ENCODE measurements at regions not wholly inside any gene's neighbourhood (a gene's known extent, or its start where the extent isn't known, plus 50 kb on each side); places are given as distances from the start of the nearest gene placed in this dataset.

GRCh38 chr22:19604711-19605268 is 80.6 kb upstream of the CLDN5 start:
- Histone ChIP-seq H2AFZ (ENCODE audit: low read depth, low read length) (no peak overlapping the region), H4K20me1 (replicated peaks; ENCODE audit: control insufficient read depth, insufficient read depth, low read length) (peaks cover 31% of the 10 kb centered on the region), H3K4me3 (no peak overlapping the region), H3K4me1 (replicated peaks in 1 of 2; ENCODE audit: control insufficient read depth in 2 of 2, insufficient read depth in 2 of 2, low read length in 2 of 2) (peaks cover 9 to 11% of the 10 kb centered on the region in 2 experiments; a peak in 4 of 5 replicates), H3K4me2 (ENCODE audit: insufficient read depth, low read length) (no peak overlapping the region), H3K9me3 (replicated peaks; ENCODE audit: control insufficient read depth, insufficient read depth, low read depth, low read length) (no peaks in the 10 kb centered on the region), H3K27ac (ENCODE audit: extremely low read depth, low read depth, low read length) (no peak overlapping the region), H3K9me1 (ENCODE audit: control insufficient read depth, insufficient read depth, low read length) (no peaks in the 10 kb centered on the region), H3K9ac (ENCODE audit: insufficient read depth in 1 of 2, low read depth in 2 of 2, low read length in 2 of 2) (peak overlapping the region in 1 of 2 experiments; percentile 0; a peak in 1 of 4 replicates), H3K36me3 (ENCODE audit: control insufficient read depth, insufficient read depth, low read length) (no peaks in the 10 kb centered on the region), H3K27me3 (ENCODE audit: control insufficient read depth in 2 of 2, insufficient read depth in 2 of 2, low read length in 2 of 2) (peaks cover 87 to 88% of the 10 kb centered on the region in 2 experiments), H3K79me2 (ENCODE audit: control insufficient read depth, insufficient read depth, low read length) (no peaks in the 10 kb centered on the region)
- 3% methylated on average over 9 of the region's 9 CpGs for WGBS (ENCODE audit: insufficient coverage, low coverage, missing lambda C conversion rate)
- no TSS peak for BruUV-seq (replicated peaks)
- peak; percentile 59 for FAIRE-seq
- in situ Hi-C loops (cut with MboI) (no loop called here), intact Hi-C loops (cut with micrococcal nuclease) (loop anchor here (5.0 to 10.0 kb wide), 3 partner anchors 60 to 530 kb away; no protein-coding TSS in a partner anchor)
- ChIA-PET CTCF (ENCODE audit: low intra/inter-chr PET ratio) (no interaction called here), POLR2A (interaction anchor here (0.5 to 1.7 kb wide), 15 partner anchors 9 to 569 kb away, joined by 3 to 8 read pairs (median 3); partner anchors contain the start of gene CDC45)
- peak; percentile 70 for ATAC-seq
- DNase-seq (ENCODE audit: extremely low read depth in 1 of 4, low spot score in 3 of 4) = peak; percentile 70 to 74 (median 73)
- TF ChIP-seq ATF3 (IDR thresholded peaks at IDR 0.05) = peak; percentile 86
- peak; percentile 43; the same call in 1 of the 2 replicates for TF ChIP-seq ATF3 (CRISPR knock-in tag; conservative IDR thresholded peaks at IDR 0.05)
- TF ChIP-seq XRCC3 (IDR thresholded peaks at IDR 0.05) = no peak
- TF ChIP-seq MYNN (IDR thresholded peaks at IDR 0.05) = no peak
- TF ChIP-seq MYNN (CRISPR knock-in tag; IDR thresholded peaks at IDR 0.05) = 0 out of 2 replicates have a peak, but pooled peaks have one; percentile 59
- TF ChIP-seq TCF3 (CRISPR knock-in tag; IDR thresholded peaks at IDR 0.05) = peak; percentile 68
- 0 out of 2 replicates have a peak, but pooled peaks have one; percentile 44 for TF ChIP-seq CXXC5 (CRISPR knock-in tag; IDR thresholded peaks at IDR 0.05)
- no peak for TF ChIP-seq ZNF589 (CRISPR knock-in tag; IDR thresholded peaks at IDR 0.05; ENCODE audit: low read depth)
- TF ChIP-seq RCOR1 (IDR thresholded peaks at IDR 0.05; ENCODE audit: borderline replicate concordance in 1 of 2, low read depth in 2 of 2, low read length in 2 of 2) = peak in 1 of 2 experiments; percentile 84; a peak in 2 of 4 replicates
- TF ChIP-seq CBX2 (IDR thresholded peaks at IDR 0.05; ENCODE audit: insufficient read depth, low read length, poor library complexity, severe bottlenecking) = no peak
- TF ChIP-seq SMARCA4 (IDR thresholded peaks at IDR 0.05) = peak; percentile 48; the same call in 1 of the 2 replicates
- TF ChIP-seq L3MBTL2 (IDR thresholded peaks at IDR 0.05) = peak; percentile 45; the same call in 1 of the 2 replicates
- TF ChIP-seq NR2C1 (IDR thresholded peaks at IDR 0.05) = no peak; the same call in 1 of the 2 replicates
- peak; percentile 82 for TF ChIP-seq NR2C1 (tag; IDR thresholded peaks at IDR 0.05)
- 0 out of 2 replicates have a peak, but pooled peaks have one; percentile 68 for TF ChIP-seq ZNF175 (CRISPR knock-in tag; IDR thresholded peaks at IDR 0.05; ENCODE audit: low read depth)
- TF ChIP-seq, protein P1, sequence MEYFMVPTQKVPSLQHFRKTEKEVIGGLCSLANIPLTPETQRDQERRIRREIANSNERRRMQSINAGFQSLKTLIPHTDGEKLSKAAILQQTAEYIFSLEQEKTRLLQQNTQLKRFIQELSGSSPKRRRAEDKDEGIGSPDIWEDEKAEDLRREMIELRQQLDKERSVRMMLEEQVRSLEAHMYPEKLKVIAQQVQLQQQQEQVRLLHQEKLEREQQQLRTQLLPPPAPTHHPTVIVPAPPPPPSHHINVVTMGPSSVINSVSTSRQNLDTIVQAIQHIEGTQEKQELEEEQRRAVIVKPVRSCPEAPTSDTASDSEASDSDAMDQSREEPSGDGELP (CRISPR knock-in tag; IDR thresholded peaks at IDR 0.05; ENCODE audit: borderline replicate concordance) = peak; percentile 83; the same call in 1 of the 2 replicates
- TF ChIP-seq, protein P2, sequence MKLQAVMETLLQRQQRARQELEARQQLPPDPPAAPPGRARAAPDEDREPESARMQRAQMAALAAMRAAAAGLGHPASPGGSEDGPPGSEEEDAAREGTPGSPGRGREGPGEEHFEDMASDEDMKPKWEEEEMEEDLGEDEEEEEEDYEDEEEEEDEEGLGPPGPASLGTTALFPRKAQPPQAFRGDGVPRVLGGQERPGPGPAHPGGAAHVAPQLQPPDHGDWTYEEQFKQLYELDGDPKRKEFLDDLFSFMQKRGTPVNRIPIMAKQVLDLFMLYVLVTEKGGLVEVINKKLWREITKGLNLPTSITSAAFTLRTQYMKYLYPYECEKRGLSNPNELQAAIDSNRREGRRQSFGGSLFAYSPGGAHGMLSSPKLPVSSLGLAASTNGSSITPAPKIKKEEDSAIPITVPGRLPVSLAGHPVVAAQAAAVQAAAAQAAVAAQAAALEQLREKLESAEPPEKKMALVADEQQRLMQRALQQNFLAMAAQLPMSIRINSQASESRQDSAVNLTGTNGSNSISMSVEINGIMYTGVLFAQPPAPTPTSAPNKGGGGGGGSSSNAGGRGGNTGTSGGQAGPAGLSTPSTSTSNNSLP (IDR thresholded peaks at IDR 0.05; ENCODE audit: borderline replicate concordance, low read depth, low read length) = no peak
- TF ChIP-seq, protein P3, sequence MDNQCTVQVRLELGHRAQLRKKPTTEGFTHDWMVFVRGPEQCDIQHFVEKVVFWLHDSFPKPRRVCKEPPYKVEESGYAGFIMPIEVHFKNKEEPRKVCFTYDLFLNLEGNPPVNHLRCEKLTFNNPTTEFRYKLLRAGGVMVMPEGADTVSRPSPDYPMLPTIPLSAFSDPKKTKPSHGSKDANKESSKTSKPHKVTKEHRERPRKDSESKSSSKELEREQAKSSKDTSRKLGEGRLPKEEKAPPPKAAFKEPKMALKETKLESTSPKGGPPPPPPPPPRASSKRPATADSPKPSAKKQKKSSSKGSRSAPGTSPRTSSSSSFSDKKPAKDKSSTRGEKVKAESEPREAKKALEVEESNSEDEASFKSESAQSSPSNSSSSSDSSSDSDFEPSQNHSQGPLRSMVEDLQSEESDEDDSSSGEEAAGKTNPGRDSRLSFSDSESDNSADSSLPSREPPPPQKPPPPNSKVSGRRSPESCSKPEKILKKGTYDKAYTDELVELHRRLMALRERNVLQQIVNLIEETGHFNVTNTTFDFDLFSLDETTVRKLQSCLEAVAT (IDR thresholded peaks at IDR 0.05) = 0 out of 4 replicates have a peak, but pooled peaks of 1 of the 2 experiments have one; percentile 21
- TF ChIP-seq TAL1 (IDR thresholded peaks at IDR 0.05) = peak; percentile 41
